HAP-1 (cell line): ENCODE measurements at regions not wholly inside any gene's neighbourhood (a gene's known extent, or its start where the extent isn't known, plus 50 kb on each side); places are given as distances from the start of the nearest gene placed in this dataset.

ENCODE experiments used
- DNase-seq, 2 experiments: peaks; one replicate each; pipeline ENCODE4 v3.0.0-alpha.2; 2016 to 2020; ENCODE audit warnings: low spot score in 2 of 2
- H3K27me3 ChIP-seq: fragments of 250-450 bp; sonication (Bioruptor Pico); 2 replicates; pipeline ENCODE4 v1.5.1; 2020; ENCODE audit warnings: low read depth, mild to moderate bottlenecking, moderate library complexity
- H3K36me3 ChIP-seq: fragments of 250-450 bp; sonication (Bioruptor Pico); replicated peaks from 2 replicates; pipeline ENCODE4 v1.5.1; 2020; ENCODE audit warnings: mild to moderate bottlenecking
- H3K4me1 ChIP-seq: fragments of 250-450 bp; sonication (Bioruptor Pico); 2 replicates; pipeline ENCODE4 v1.5.1; 2020; ENCODE audit warnings: mild to moderate bottlenecking
- H3K4me3 ChIP-seq: fragments of 250-450 bp; sonication (Bioruptor Pico); 2 replicates; pipeline ENCODE4 v1.5.1; 2020; ENCODE audit warnings: mild to moderate bottlenecking, moderate library complexity
- H3K9me3 ChIP-seq: fragments of 250-450 bp; sonication (Bioruptor Pico); 2 replicates; pipeline ENCODE4 v1.5.1; 2020; ENCODE audit warnings: mild to moderate bottlenecking, moderate library complexity
- in situ Hi-C: fragments of 300-500 bp; cut with MboI; formaldehyde crosslinking; loops from 3 replicates; pipeline ENCODE4 v1.14.3; 2020; ENCODE audit warnings: low sequenced_read_pairs, inconsistent platforms, mixed read lengths

DNA sequence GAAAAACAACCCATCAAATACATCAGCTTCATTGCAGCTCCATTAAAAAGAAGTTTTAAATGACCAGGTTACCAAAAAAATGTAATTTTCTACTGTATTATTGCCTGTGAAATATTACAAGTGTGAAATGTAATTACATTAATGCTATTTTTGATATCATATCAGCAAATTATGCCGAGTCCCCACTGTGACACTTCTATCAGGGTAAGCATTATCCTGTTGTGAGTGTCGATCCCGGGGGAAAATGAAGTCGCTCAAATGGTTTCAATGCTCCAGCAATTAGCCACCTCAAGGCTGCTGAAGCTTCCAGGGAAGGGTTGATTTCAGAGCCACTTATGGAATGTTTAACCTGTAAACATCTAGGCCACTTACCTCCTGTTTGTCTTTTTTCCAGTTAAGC, 70.4 kb downstream of the RCN1 start:
- Histone ChIP-seq H3K9me3 (no peaks in the 10 kb centered on the region), H3K4me3 (no peak overlapping the region), H3K27me3 (peaks cover 7% of the 10 kb centered on the region; the same call in 1 of the 2 replicates), H3K36me3 (no peaks in the 10 kb centered on the region), H3K4me1 (no peaks in the 10 kb centered on the region)
- in situ Hi-C loops: loop anchor here (25.0 kb wide), 1 partner anchor 924 kb away; no protein-coding TSS in a partner anchor
- DNase-seq: no peak

DNA sequence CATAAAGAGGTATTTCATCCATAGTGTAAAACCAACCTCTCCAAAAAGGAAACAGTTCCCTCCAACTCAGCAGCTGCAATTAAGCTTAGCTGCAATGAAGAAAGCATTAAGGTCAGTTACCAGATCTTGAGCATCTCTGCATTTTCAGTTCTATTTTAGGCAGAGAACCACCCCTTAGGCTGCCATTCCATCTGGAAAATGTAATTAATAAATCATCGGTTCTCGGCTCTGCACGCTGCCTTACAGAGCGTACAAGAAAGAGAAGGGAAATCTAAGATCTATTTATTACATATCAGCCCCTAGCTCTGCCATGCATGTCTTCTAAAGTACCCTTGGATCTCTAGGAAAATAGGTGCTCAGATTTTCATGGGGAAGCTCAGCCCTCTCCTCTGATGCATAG, 71.5 kb downstream of the RCN1 start:
- Histone ChIP-seq H3K36me3 (no peaks in the 10 kb centered on the region), H3K9me3 (no peaks in the 10 kb centered on the region), H3K27me3 (peaks cover 7% of the 10 kb centered on the region; the same call in 1 of the 2 replicates), H3K4me1 (no peaks in the 10 kb centered on the region), H3K4me3 (no peak overlapping the region)
- in situ Hi-C loops: loop anchor here (25.0 kb wide), 1 partner anchor 925 kb away; no protein-coding TSS in a partner anchor
- DNase-seq: no peak

DNA sequence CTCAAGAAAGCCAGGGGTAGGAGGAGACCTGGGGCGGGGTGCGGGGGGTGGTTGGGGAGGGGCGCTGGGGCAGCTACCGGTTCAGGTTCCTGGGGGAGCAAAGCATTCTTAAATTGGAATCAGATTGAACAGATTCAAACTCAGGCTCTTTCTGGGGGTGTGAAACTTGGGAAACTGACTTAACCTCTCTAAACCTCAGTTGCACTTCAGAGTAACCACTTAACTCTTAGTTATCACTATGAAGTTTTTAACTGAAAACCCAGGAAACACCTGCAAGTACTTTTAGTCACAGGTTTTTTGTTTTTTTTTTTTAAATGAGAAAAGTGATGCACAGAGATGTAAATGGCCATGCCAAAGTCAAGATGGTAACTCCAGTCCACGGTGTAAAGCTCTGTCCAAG, 72.0 kb downstream of the RCN1 start:
- no peaks in the 10 kb centered on the region for H3K9me3 ChIP-seq
- no peaks in the 10 kb centered on the region for H3K4me1 ChIP-seq
- H3K4me3 ChIP-seq: no peak overlapping the region
- peaks cover 7% of the 10 kb centered on the region; the same call in 1 of the 2 replicates for H3K27me3 ChIP-seq
- in situ Hi-C loops: loop anchor here (25.0 kb wide), 1 partner anchor 926 kb away; no protein-coding TSS in a partner anchor
- DNase-seq: no peak
- no peaks in the 10 kb centered on the region for H3K36me3 ChIP-seq

DNA sequence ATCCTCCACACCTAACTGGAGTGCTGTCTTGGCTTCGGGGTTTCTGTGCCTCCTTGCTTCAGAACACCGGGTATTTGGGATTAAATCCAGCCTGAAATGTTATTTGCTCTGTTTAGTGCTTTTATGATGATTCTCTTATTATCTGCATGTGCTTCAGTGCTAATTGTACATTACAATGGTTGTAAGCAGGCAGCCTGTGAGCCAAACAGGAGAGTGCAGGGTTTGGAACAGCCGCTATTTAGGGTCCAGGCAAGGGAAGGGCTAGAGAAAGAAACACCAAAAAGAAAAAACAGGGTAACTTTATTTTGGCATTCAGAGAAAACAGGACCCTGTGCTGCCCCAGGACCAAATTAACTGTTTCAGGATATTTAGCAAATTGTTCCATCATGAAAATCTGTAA, 72.7 kb downstream of the RCN1 start:
- H3K4me3 ChIP-seq: no peak overlapping the region
- in situ Hi-C loops: loop anchor here (25.0 kb wide), 1 partner anchor 926 kb away; no protein-coding TSS in a partner anchor

GRCh38 chr11:32164836-32165235, 74.0 kb downstream of the RCN1 start:
- H3K36me3 ChIP-seq: no peaks in the 10 kb centered on the region
- no peaks in the 10 kb centered on the region for H3K4me1 ChIP-seq
- H3K9me3 ChIP-seq: no peaks in the 10 kb centered on the region
- peaks cover 7% of the 10 kb centered on the region; the same call in 1 of the 2 replicates for H3K27me3 ChIP-seq
- no peak for DNase-seq
- in situ Hi-C loops: loop anchor here (25.0 kb wide), 1 partner anchor 928 kb away; no protein-coding TSS in a partner anchor
- no peak overlapping the region for H3K4me3 ChIP-seq

More for the DNA sequence above, 72.7 kb downstream of the RCN1 start:
- H3K9me3 ChIP-seq: no peaks in the 10 kb centered on the region
- no peaks in the 10 kb centered on the region for H3K36me3 ChIP-seq
- H3K27me3 ChIP-seq: peaks cover 7% of the 10 kb centered on the region; the same call in 1 of the 2 replicates
- DNase-seq: no peak
- no peaks in the 10 kb centered on the region for H3K4me1 ChIP-seq

- no peak overlapping the region for H3K4me3 ChIP-seq
- no peaks in the 10 kb centered on the region for H3K9me3 ChIP-seq
- DNase-seq: no peak
- peaks cover 4% of the 10 kb centered on the region; the same call in 1 of the 2 replicates for H3K27me3 ChIP-seq
- in situ Hi-C loops: loop anchor here (25.0 kb wide), 1 partner anchor 932 kb away; no protein-coding TSS in a partner anchor
- no peaks in the 10 kb centered on the region for H3K4me1 ChIP-seq
- no peaks in the 10 kb centered on the region for H3K36me3 ChIP-seq
Observed at GRCh38 chr11:32168924-32169323, 78.0 kb downstream of the RCN1 start.

DNA sequence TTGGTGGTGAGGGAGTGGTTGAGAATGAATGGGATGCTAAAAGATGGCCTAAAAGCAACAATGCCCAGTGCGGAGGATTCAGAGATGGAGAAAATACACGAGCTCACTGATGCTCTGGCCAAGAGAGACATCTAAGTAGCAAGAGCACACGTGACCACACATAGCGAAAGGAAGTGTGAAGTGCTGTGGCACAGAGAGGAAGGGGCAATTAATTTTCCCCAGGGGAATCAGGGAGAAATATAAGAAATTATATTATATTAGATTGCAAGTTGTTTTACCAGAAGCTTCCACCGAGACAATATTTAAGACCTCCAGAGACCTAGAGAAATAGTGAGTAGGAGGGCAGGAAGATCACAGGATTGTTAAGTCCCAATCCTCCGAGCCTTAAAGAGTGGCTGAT, 80.6 kb downstream of the RCN1 start:
- H3K36me3 ChIP-seq: no peaks in the 10 kb centered on the region
- DNase-seq: no peak
- in situ Hi-C loops: loop anchor here (5.0 to 25.0 kb wide), 2 partner anchors 119 to 934 kb away; no protein-coding TSS in a partner anchor
- no peaks in the 10 kb centered on the region for H3K9me3 ChIP-seq
- H3K4me1 ChIP-seq: no peaks in the 10 kb centered on the region
- peaks cover 6% of the 10 kb centered on the region for H3K27me3 ChIP-seq
- H3K4me3 ChIP-seq: no peak overlapping the region

DNA sequence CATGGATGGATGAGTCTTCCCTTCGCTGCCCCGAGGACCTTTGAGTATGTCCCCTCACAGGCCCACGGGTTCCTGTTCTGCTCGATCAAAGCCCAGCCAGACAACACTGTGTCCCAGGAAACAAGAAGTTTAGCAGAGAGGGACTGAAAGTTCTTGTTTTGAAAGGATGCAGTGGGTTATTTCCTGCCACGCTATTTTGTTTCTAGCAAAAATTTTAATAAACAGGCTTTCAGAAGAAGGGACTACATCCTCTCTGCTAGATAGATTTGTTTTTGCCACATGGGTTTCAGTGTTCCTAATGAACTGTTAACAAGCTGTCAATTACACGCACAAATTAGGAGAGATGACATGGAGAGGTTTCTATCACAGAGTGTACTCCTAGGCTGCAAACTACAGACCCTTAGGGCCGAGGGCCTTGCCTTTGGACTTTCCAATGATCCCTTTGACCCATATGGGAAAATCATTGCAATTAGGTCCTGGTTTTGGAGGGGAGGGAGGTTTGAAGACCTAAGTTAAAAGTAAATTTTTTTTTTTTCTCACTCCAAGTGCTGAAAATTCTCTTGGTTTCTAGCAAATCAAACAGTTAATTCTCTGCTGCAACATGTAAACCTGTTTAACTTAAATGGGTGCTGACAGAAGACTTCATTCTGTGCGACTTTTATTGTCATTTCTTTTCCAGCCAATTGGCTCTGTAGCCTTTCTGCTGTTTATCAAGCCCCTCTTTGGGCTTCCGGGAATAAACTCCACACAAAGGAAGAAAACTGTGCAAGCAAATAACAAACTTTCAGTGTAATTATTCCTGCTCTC, 81.4 kb downstream of the RCN1 start:
- no peak for DNase-seq
- peaks cover 9% of the 10 kb centered on the region for H3K27me3 ChIP-seq
- in situ Hi-C loops: loop anchor here (5.0 to 25.0 kb wide), 2 partner anchors 120 to 935 kb away; no protein-coding TSS in a partner anchor
- no peaks in the 10 kb centered on the region for H3K4me1 ChIP-seq
- H3K4me3 ChIP-seq: no peak overlapping the region
- no peaks in the 10 kb centered on the region for H3K36me3 ChIP-seq
- H3K9me3 ChIP-seq: no peaks in the 10 kb centered on the region

DNA sequence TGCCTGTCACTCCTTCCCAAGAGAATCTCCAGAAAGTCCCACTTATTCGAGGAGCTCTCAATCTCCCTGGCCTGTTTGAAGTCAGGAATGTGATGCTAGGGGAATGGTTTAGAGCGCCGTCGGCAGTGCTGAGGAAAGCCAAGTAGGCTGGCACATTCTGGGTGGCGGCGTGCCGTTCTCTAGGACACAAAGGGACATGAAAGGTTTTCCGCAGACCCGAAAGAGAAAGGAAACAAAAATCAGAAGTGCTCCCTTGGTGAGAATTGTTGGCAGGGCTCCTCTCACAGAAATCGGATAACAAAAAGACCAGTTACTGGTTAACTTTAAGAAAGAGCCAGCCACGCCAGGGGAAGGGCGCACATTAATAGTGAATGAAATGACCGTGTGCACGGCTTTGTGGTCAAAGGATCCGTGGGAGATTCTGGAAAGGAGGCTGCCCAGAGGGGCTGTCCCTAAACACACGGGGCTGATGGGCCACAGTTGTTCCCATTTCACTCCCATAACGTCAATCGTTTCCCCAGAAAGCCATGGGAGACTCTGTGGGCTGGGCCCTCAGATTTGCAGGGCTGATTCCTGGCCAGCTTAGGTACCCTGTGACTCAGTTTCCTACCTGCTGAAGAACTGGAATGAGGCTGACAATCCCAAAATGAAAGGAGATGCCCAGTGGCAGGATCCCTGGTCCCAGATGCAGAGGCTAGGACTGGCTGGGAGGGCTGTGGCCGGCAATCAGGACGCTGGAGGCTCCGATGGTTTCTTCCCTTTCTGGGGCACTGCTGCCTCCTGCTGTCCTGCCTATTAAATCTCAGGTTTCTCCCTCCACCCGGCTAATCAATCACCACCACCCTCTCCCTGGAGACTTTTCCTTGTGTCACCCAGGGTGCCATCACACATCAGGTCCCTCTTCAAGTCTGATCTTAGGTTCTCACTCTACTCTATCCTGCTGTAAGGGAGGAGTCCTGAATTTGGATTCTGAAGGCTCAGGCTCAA, 82.3 kb downstream of the RCN1 start:
- Histone ChIP-seq H3K9me3 (no peaks in the 10 kb centered on the region), H3K36me3 (no peaks in the 10 kb centered on the region), H3K4me3 (no peak overlapping the region), H3K27me3 (peaks cover 9% of the 10 kb centered on the region), H3K4me1 (no peaks in the 10 kb centered on the region)
- DNase-seq: peak; percentile 7 to 62
- in situ Hi-C loops: loop anchor here (5.0 to 25.0 kb wide), 2 partner anchors 121 to 936 kb away; no protein-coding TSS in a partner anchor

- DNase-seq: no peak
- H3K36me3 ChIP-seq: no peaks in the 10 kb centered on the region
- no peaks in the 10 kb centered on the region for H3K9me3 ChIP-seq
- H3K4me1 ChIP-seq: no peaks in the 10 kb centered on the region
- in situ Hi-C loops: loop anchor here (5.0 to 25.0 kb wide), 2 partner anchors 122 to 937 kb away; no protein-coding TSS in a partner anchor
- H3K27me3 ChIP-seq: peaks cover 9% of the 10 kb centered on the region
- no peak overlapping the region for H3K4me3 ChIP-seq
Observed at GRCh38 chr11:32173977-32174376, 83.1 kb downstream of the RCN1 start.

- no peaks in the 10 kb centered on the region for H3K36me3 ChIP-seq
- no peaks in the 10 kb centered on the region for H3K4me1 ChIP-seq
- no peaks in the 10 kb centered on the region for H3K9me3 ChIP-seq
- in situ Hi-C loops: no loop called here
- H3K27me3 ChIP-seq: peaks cover 16% of the 10 kb centered on the region
- H3K4me3 ChIP-seq: no peak overlapping the region
- DNase-seq: peak; percentile 81 to 86
Observed at GRCh38 chr11:32176223-32176934, 85.5 kb downstream of the RCN1 start.

DNA sequence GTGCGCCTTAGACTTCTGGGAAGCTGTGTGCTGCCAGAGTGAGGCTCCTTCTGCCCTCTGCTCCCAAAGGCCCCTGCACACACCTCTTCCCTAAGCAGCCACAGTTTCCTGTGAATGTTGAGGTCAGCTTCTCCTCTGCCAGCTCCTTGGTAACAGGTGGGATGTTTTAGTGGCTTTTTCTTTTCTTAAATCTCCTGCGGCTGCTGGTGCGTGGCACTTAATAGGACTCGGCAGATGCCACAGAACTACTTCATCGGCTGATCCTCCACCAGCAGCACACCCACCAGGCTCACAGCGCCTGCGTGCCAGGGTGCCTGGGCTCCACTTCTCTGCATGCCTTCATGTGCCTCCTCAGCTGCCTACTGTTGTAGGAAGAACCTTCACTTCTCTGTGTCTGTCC, 87.8 kb downstream of the RCN1 start:
- H3K27me3 ChIP-seq: peaks cover 15% of the 10 kb centered on the region
- no peak for DNase-seq
- in situ Hi-C loops: no loop called here
- H3K9me3 ChIP-seq: no peaks in the 10 kb centered on the region
- no peaks in the 10 kb centered on the region for H3K36me3 ChIP-seq
- no peaks in the 10 kb centered on the region for H3K4me1 ChIP-seq
- no peak overlapping the region for H3K4me3 ChIP-seq

DNA sequence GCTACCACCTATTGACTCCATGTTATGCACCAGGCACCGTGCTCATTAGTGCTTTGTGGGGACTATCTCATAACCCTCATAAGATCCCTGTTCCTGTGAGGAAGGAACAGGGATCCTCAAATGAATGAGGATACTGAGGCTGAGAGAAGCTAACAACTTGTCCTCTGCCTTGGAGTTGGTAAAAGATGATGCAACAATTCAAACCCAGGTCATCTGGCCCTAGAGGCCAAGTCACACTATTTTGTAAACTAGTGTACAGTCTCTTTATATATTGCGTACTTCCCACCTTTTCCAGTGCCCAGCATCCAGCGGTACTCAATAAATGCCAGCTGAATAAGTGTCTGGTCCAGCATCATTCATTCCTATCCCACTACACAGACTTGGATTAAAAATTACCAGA, 92.6 kb downstream of the RCN1 start:
- Histone ChIP-seq H3K4me1 (no peaks in the 10 kb centered on the region), H3K4me3 (no peak overlapping the region), H3K27me3 (peaks cover 10% of the 10 kb centered on the region), H3K9me3 (no peaks in the 10 kb centered on the region), H3K36me3 (no peaks in the 10 kb centered on the region)
- no peak for DNase-seq
- in situ Hi-C loops: no loop called here
